Ascending aorta (tissue), 2 donors: ENCODE measurements at regions not wholly inside any gene's neighbourhood (a gene's known extent, or its start where the extent isn't known, plus 50 kb on each side); places are given as distances from the start of the nearest gene placed in this dataset.

ENCODE experiments used
- DNase-seq, 2 donors: peaks; one replicate each; pipeline ENCODE4 v3.0.0-alpha.2; 2019; ENCODE audit warnings: low spot score in 2 of 2
- H3K27ac ChIP-seq, 2 donors: fragments of 200-600 bp; sonication (generic); one replicate each; pipeline ENCODE4 v1.5.1; 2016 to 2017; ENCODE audit warnings: mild to moderate bottlenecking in 1 of 2
- H3K27me3 ChIP-seq: fragments of 200-600 bp; sonication (generic); one replicate; pipeline ENCODE4 v1.5.1; 2017
- H3K36me3 ChIP-seq, 2 donors: fragments of 200-600 bp; sonication (generic); one replicate each; pipeline ENCODE4 v1.5.1; 2016
- H3K4me1 ChIP-seq, 2 donors: fragments of 200-600 bp; sonication (generic); one replicate each; pipeline ENCODE4 v1.5.1; 2016 to 2017; ENCODE audit warnings: mild to moderate bottlenecking in 1 of 2
- H3K4me3 ChIP-seq, 2 donors: fragments of 200-600 bp; sonication (generic); one replicate each; pipeline ENCODE4 v1.5.1; 2016 to 2017; ENCODE audit warnings: mild to moderate bottlenecking in 1 of 2
- H3K9me3 ChIP-seq, 2 donors: fragments of 200-600 bp; sonication (generic); one replicate each; pipeline ENCODE4 v1.5.1; 2016
- CTCF ChIP-seq, 3 experiments: fragments of 200-600 bp in 2 of 3; fragments of 450-650 bp in 1 of 3; sonication (generic) in 2 of 3; IDR thresholded peaks; one replicate each; pipeline ENCODE4 v1.5.1; 2016 to 2019; ENCODE audit warnings: antibody characterized with exemption in 3 of 3, mild to moderate bottlenecking in 1 of 3, moderate library complexity in 1 of 3
- intact Hi-C: fragments of 100-400 bp; cut with DNase I; formaldehyde crosslinking; loops from one replicate; pipeline ENCODE4 v1.15.1; 2023

- no peaks in the 10 kb centered on the region for H3K9me3 ChIP-seq
- no peaks in the 10 kb centered on the region for H3K4me1 ChIP-seq
- no peak overlapping the region for H3K27ac ChIP-seq
- no peak for DNase-seq
- intact Hi-C loops = no loop called here
- H3K4me3 ChIP-seq = no peak overlapping the region
- no peaks in the 10 kb centered on the region for H3K27me3 ChIP-seq
- no peaks in the 10 kb centered on the region for H3K36me3 ChIP-seq
- TF ChIP-seq CTCF (IDR thresholded peaks at IDR 0.05) = no peak
Measured at GRCh38 chr2:236501531-236501930, 68.1 kb upstream of the ACKR3 start.

GRCh38 chr2:236503100-236503499 lies 66.5 kb upstream of the ACKR3 start:
- Histone ChIP-seq H3K36me3 (no peaks in the 10 kb centered on the region), H3K4me1 (no peaks in the 10 kb centered on the region), H3K4me3 (no peak overlapping the region), H3K9me3 (no peaks in the 10 kb centered on the region), H3K27ac (no peak overlapping the region), H3K27me3 (no peaks in the 10 kb centered on the region)
- no peak for TF ChIP-seq CTCF (IDR thresholded peaks at IDR 0.05)
- intact Hi-C loops = no loop called here
- DNase-seq = no peak

GRCh38 chr2:236503583-236503982 lies 66.0 kb upstream of the ACKR3 start:
- TF ChIP-seq CTCF (IDR thresholded peaks at IDR 0.05) = no peak
- Histone ChIP-seq H3K27me3 (no peaks in the 10 kb centered on the region), H3K36me3 (no peaks in the 10 kb centered on the region), H3K9me3 (no peaks in the 10 kb centered on the region), H3K27ac (no peak overlapping the region), H3K4me1 (no peaks in the 10 kb centered on the region), H3K4me3 (no peak overlapping the region)
- intact Hi-C loops = no loop called here
- DNase-seq = no peak

GRCh38 chr2:236505041-236505440 lies 64.6 kb upstream of the ACKR3 start:
- H3K27ac ChIP-seq = no peak overlapping the region
- DNase-seq = no peak
- no peak for TF ChIP-seq CTCF (IDR thresholded peaks at IDR 0.05)
- no peaks in the 10 kb centered on the region for H3K36me3 ChIP-seq
- H3K4me1 ChIP-seq = no peaks in the 10 kb centered on the region
- intact Hi-C loops = no loop called here
- no peak overlapping the region for H3K4me3 ChIP-seq
- H3K27me3 ChIP-seq = no peaks in the 10 kb centered on the region
- no peaks in the 10 kb centered on the region for H3K9me3 ChIP-seq

GRCh38 chr2:236505648-236506047 lies 64.0 kb upstream of the ACKR3 start:
- Histone ChIP-seq H3K9me3 (no peaks in the 10 kb centered on the region), H3K27me3 (no peaks in the 10 kb centered on the region), H3K4me1 (no peaks in the 10 kb centered on the region), H3K4me3 (no peak overlapping the region), H3K36me3 (no peaks in the 10 kb centered on the region), H3K27ac (no peak overlapping the region)
- intact Hi-C loops = no loop called here
- DNase-seq = no peak
- TF ChIP-seq CTCF (IDR thresholded peaks at IDR 0.05) = no peak

- TF ChIP-seq CTCF (IDR thresholded peaks at IDR 0.05) = no peak
- Histone ChIP-seq H3K4me1 (no peaks in the 10 kb centered on the region), H3K27me3 (no peaks in the 10 kb centered on the region), H3K9me3 (no peaks in the 10 kb centered on the region), H3K4me3 (peak overlapping the region; percentile 59), H3K36me3 (no peaks in the 10 kb centered on the region), H3K27ac (no peak overlapping the region)
- intact Hi-C loops = no loop called here
- DNase-seq = no peak
Measured at GRCh38 chr2:236507393-236508085, 62.1 kb upstream of the ACKR3 start.
